Liver (tissue), 8 donors: ENCODE measurements at regions not wholly inside any gene's neighbourhood (a gene's known extent, or its start where the extent isn't known, plus 50 kb on each side); places are given as distances from the start of the nearest gene placed in this dataset.

Experiments
- DNase-seq: peaks from one replicate; pipeline ENCODE4 v3.0.0-alpha.2; 2017; ENCODE audit warnings: low spot score
- H3K27ac ChIP-seq, 2 donors: one replicate each; pipeline ENCODE4 v1.7.0; 2013; ENCODE audit warnings: inconsistent platforms in 2 of 2, low read length in 2 of 2, control low read depth in 1 of 2, low read depth in 1 of 2, mild to moderate bottlenecking in 1 of 2
- H3K27me3 ChIP-seq, 4 donors: one replicate each; pipeline versions ENCODE4 v1.6.1 to v1.7.0; 2013; ENCODE audit warnings: low read length in 3 of 4, inconsistent platforms in 1 of 4, mild to moderate bottlenecking in 1 of 4, moderate library complexity in 1 of 4; ENCODE audit not compliant: control insufficient read depth in 4 of 4, insufficient read depth in 4 of 4
- H3K36me3 ChIP-seq, 4 donors: one replicate each; pipeline versions ENCODE4 v1.6.1 to v1.7.0; 2013; ENCODE audit warnings: low read length in 3 of 4, mild to moderate bottlenecking in 3 of 4, low read depth in 1 of 4, moderate library complexity in 1 of 4; ENCODE audit not compliant: control insufficient read depth in 4 of 4, insufficient read depth in 3 of 4
- H3K4me1 ChIP-seq, 4 donors: one replicate each; pipeline versions ENCODE4 v1.6.1 to v1.7.0; 2013; ENCODE audit warnings: low read length in 3 of 4, mild to moderate bottlenecking in 3 of 4, moderate library complexity in 1 of 4; ENCODE audit not compliant: control insufficient read depth in 4 of 4, insufficient read depth in 4 of 4
- H3K4me3 ChIP-seq, 3 donors: one replicate each; pipeline versions ENCODE4 v1.6.1 to v1.7.0; 2013; ENCODE audit warnings: low read length in 3 of 3, control low read depth in 1 of 3, low read depth in 1 of 3, mild to moderate bottlenecking in 1 of 3
- H3K9ac ChIP-seq, 2 donors: one replicate each; pipeline ENCODE4 v1.7.0; 2013; ENCODE audit warnings: low read length in 2 of 2, mild to moderate bottlenecking in 2 of 2, moderate library complexity in 2 of 2, control low read depth in 1 of 2, low read depth in 1 of 2
- H3K9me3 ChIP-seq, 4 donors: one replicate each; pipeline versions ENCODE4 v1.6.1 to v1.7.0; 2013; ENCODE audit warnings: low read length in 3 of 4; ENCODE audit not compliant: control insufficient read depth in 4 of 4
- ATF3 ChIP-seq: IDR thresholded peaks from 2 replicates; pipeline ENCODE4 v1.6.1; 2016; ENCODE audit warnings: antibody characterized with exemption
- CTCF ChIP-seq: fragments of 150-350 bp; IDR thresholded peaks from 2 replicates; pipeline ENCODE4 v1.5.1; 2017; ENCODE audit warnings: improper control_type of control experiment, low read depth, low read length; ENCODE audit not compliant: missing input control
- EGR1 ChIP-seq, 2 donors: IDR thresholded peaks; 2 replicates each; pipeline ENCODE4 v1.6.1; 2016 to 2018; ENCODE audit warnings: antibody characterized with exemption in 2 of 2, low read depth in 2 of 2
- FOXA1 ChIP-seq: IDR thresholded peaks from 2 replicates; pipeline ENCODE4 v1.6.1; 2016; ENCODE audit warnings: antibody characterized with exemption
- FOXA2 ChIP-seq: IDR thresholded peaks from 2 replicates; pipeline ENCODE4 v1.6.1; 2016; ENCODE audit warnings: antibody characterized with exemption
- GABPA ChIP-seq, 2 donors: IDR thresholded peaks in 1 of 2; conservative IDR thresholded peaks in 1 of 2; 2 replicates each; pipeline ENCODE4 v1.6.1; 2016; ENCODE audit warnings: antibody characterized with exemption in 2 of 2, mild to moderate bottlenecking in 1 of 2, moderate library complexity in 1 of 2
- HNF4A ChIP-seq, 2 donors: conservative IDR thresholded peaks; 2 replicates each; pipeline ENCODE4 v1.6.1; 2016; ENCODE audit warnings: antibody characterized with exemption in 2 of 2, mild to moderate bottlenecking in 2 of 2
- HNF4G ChIP-seq: IDR thresholded peaks from 2 replicates; pipeline ENCODE4 v1.6.1; 2016; ENCODE audit warnings: antibody characterized with exemption
- JUND ChIP-seq, 2 donors: IDR thresholded peaks; 2 replicates each; pipeline ENCODE4 v1.6.1; 2016; ENCODE audit warnings: antibody characterized with exemption in 2 of 2
- NR2F2 ChIP-seq: IDR thresholded peaks from 2 replicates; pipeline ENCODE4 v1.6.1; 2016; ENCODE audit warnings: antibody characterized with exemption
- RAD21 ChIP-seq, 2 donors: IDR thresholded peaks; 2 replicates each; pipeline ENCODE4 v1.6.1; 2016; ENCODE audit warnings: antibody characterized with exemption in 2 of 2, mild to moderate bottlenecking in 2 of 2
- RXRA ChIP-seq, 2 donors: IDR thresholded peaks; 2 replicates each; pipeline ENCODE4 v1.6.1; 2017 to 2018; ENCODE audit warnings: antibody characterized with exemption in 2 of 2, mild to moderate bottlenecking in 1 of 2
- SP1 ChIP-seq: IDR thresholded peaks from 2 replicates; pipeline ENCODE4 v1.6.1; 2018; ENCODE audit warnings: antibody characterized with exemption, mild to moderate bottlenecking
- TAF1 ChIP-seq: conservative IDR thresholded peaks from 2 replicates; pipeline ENCODE4 v1.6.1; 2016; ENCODE audit warnings: antibody characterized with exemption, mild to moderate bottlenecking
- YY1 ChIP-seq: IDR thresholded peaks from 2 replicates; pipeline ENCODE4 v1.6.1; 2016; ENCODE audit warnings: antibody characterized with exemption, mild to moderate bottlenecking
- WGBS: extraction: QIAGEN DNeasy Blood & Tissue Kit; methylation state at CpG from one replicate; pipeline ENCODE4 v1.1.7; 2013; 5-methylcytosine and 5-hydroxymethylcytosine counted together
- TF ChIP-seq, protein P1 (sequence below): IDR thresholded peaks from 2 replicates; pipeline ENCODE4 v1.6.1; 2016; ENCODE audit warnings: antibody characterized with exemption, mild to moderate bottlenecking
- TF ChIP-seq, protein P2 (sequence below): IDR thresholded peaks from 2 replicates; pipeline ENCODE4 v1.6.1; 2016; ENCODE audit warnings: antibody characterized with exemption
- TF ChIP-seq, protein P3 (sequence below): IDR thresholded peaks from 2 replicates; pipeline ENCODE4 v1.6.1; 2016; ENCODE audit warnings: antibody characterized with exemption
- donor health status: healthy.
- donor health status: healthy.
- donor health status: healthy.
- donor health status: healthy.
- donor health status: healthy.

- Histone ChIP-seq H3K4me3 (no peak overlapping the region), H3K27me3 (peaks cover 0 to 4% (median 1%) of the 10 kb centered on the region in 4 donors), H3K4me1 (no peaks in the 10 kb centered on the region), H3K36me3 (no peaks in the 10 kb centered on the region), H3K9ac (no peak overlapping the region), H3K9me3 (peaks cover 0 to 2% (median 0%) of the 10 kb centered on the region in 4 donors), H3K27ac (no peak overlapping the region)
- WGBS = 85% methylated on average over 11 of the region's 11 CpGs
- no peak for DNase-seq
- no peak for TF ChIP-seq EGR1 (IDR thresholded peaks at IDR 0.05; ENCODE audit: low read depth in 2 of 2)
- no peak for TF ChIP-seq RXRA (IDR thresholded peaks at IDR 0.05)
- no peak for TF ChIP-seq HNF4A (conservative IDR thresholded peaks at IDR 0.05)
- no peak for TF ChIP-seq FOXA2
- no peak for TF ChIP-seq HNF4G
- TF ChIP-seq, protein P1, sequence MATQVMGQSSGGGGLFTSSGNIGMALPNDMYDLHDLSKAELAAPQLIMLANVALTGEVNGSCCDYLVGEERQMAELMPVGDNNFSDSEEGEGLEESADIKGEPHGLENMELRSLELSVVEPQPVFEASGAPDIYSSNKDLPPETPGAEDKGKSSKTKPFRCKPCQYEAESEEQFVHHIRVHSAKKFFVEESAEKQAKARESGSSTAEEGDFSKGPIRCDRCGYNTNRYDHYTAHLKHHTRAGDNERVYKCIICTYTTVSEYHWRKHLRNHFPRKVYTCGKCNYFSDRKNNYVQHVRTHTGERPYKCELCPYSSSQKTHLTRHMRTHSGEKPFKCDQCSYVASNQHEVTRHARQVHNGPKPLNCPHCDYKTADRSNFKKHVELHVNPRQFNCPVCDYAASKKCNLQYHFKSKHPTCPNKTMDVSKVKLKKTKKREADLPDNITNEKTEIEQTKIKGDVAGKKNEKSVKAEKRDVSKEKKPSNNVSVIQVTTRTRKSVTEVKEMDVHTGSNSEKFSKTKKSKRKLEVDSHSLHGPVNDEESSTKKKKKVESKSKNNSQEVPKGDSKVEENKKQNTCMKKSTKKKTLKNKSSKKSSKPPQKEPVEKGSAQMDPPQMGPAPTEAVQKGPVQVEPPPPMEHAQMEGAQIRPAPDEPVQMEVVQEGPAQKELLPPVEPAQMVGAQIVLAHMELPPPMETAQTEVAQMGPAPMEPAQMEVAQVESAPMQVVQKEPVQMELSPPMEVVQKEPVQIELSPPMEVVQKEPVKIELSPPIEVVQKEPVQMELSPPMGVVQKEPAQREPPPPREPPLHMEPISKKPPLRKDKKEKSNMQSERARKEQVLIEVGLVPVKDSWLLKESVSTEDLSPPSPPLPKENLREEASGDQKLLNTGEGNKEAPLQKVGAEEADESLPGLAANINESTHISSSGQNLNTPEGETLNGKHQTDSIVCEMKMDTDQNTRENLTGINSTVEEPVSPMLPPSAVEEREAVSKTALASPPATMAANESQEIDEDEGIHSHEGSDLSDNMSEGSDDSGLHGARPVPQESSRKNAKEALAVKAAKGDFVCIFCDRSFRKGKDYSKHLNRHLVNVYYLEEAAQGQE = no peak
- TF ChIP-seq GABPA (IDR thresholded peaks at IDR 0.05 in 1 of 2, conservative IDR thresholded peaks at IDR 0.05 in 1 of 2) = no peak
- no peak for TF ChIP-seq SP1
- TF ChIP-seq RAD21 (IDR thresholded peaks at IDR 0.05) = no peak
- no peak for TF ChIP-seq NR2F2
- no peak for TF ChIP-seq JUND (IDR thresholded peaks at IDR 0.05)
- no peak for TF ChIP-seq TAF1
- TF ChIP-seq, protein P2, sequence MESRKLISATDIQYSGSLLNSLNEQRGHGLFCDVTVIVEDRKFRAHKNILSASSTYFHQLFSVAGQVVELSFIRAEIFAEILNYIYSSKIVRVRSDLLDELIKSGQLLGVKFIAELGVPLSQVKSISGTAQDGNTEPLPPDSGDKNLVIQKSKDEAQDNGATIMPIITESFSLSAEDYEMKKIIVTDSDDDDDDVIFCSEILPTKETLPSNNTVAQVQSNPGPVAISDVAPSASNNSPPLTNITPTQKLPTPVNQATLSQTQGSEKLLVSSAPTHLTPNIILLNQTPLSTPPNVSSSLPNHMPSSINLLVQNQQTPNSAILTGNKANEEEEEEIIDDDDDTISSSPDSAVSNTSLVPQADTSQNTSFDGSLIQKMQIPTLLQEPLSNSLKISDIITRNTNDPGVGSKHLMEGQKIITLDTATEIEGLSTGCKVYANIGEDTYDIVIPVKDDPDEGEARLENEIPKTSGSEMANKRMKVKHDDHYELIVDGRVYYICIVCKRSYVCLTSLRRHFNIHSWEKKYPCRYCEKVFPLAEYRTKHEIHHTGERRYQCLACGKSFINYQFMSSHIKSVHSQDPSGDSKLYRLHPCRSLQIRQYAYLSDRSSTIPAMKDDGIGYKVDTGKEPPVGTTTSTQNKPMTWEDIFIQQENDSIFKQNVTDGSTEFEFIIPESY = no peak
- TF ChIP-seq YY1 = no peak
Measured at GRCh38 chrX:809081-809480, 178.5 kb downstream of the SHOX start.

DNA sequence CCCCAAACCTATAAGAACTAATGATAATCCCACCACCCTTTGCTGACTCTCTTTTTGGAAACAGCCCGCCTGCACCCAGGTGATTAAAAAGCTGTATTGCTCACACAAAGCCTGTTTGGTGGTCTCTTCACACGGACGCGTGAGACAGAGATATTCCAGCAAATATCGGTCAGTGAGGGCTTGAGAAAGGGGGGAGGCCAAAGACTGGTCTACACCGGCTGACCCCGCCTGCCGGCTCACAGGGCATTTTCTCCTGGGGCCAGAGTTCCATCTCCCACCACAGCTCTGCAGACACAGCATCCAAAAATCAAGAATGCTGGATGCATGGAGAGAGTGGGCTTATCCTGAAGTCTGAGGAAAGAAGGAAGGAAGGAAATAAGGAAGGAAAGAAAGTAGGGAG, 176.0 kb downstream of the SHOX start:
- TF ChIP-seq GABPA (IDR thresholded peaks at IDR 0.05 in 1 of 2, conservative IDR thresholded peaks at IDR 0.05 in 1 of 2) (no peak), ATF3 (no peak), FOXA2 (no peak), JUND (IDR thresholded peaks at IDR 0.05) (no peak), CTCF (no peak), FOXA1 (no peak), NR2F2 (no peak), SP1 (no peak), TAF1 (no peak), EGR1 (IDR thresholded peaks at IDR 0.05; ENCODE audit: low read depth in 2 of 2) (no peak), RAD21 (IDR thresholded peaks at IDR 0.05) (no peak), HNF4G (no peak), HNF4A (conservative IDR thresholded peaks at IDR 0.05) (no peak), YY1 (no peak), RXRA (IDR thresholded peaks at IDR 0.05) (no peak)
- TF ChIP-seq, protein P3, sequence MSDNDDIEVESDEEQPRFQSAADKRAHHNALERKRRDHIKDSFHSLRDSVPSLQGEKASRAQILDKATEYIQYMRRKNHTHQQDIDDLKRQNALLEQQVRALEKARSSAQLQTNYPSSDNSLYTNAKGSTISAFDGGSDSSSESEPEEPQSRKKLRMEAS = no peak
- TF ChIP-seq, protein P2 = no peak
- TF ChIP-seq, protein P1 = no peak
- WGBS = 89% methylated on average over 8 of the region's 8 CpGs
- H3K27ac ChIP-seq = no peak overlapping the region

More for the DNA sequence above, 176.0 kb downstream of the SHOX start:
- H3K36me3 ChIP-seq = no peaks in the 10 kb centered on the region
- H3K27me3 ChIP-seq = peaks cover 0 to 2% (median 1%) of the 10 kb centered on the region in 4 donors
- H3K9me3 ChIP-seq = peaks cover 0 to 2% (median 0%) of the 10 kb centered on the region in 4 donors
- no peaks in the 10 kb centered on the region for H3K4me1 ChIP-seq
- H3K4me3 ChIP-seq = no peak overlapping the region
- DNase-seq = no peak
- no peak overlapping the region for H3K9ac ChIP-seq
